Fibroblast of gingiva (primary cell): ENCODE measurements at regions not wholly inside any gene's neighbourhood (a gene's known extent, or its start where the extent isn't known, plus 50 kb on each side); places are given as distances from the start of the nearest gene placed in this dataset.

Source experiments
- DNase-seq: peaks from one replicate; pipeline ENCODE4 v3.0.0-alpha.2; 2011; ENCODE audit warnings: low read depth

DNA sequence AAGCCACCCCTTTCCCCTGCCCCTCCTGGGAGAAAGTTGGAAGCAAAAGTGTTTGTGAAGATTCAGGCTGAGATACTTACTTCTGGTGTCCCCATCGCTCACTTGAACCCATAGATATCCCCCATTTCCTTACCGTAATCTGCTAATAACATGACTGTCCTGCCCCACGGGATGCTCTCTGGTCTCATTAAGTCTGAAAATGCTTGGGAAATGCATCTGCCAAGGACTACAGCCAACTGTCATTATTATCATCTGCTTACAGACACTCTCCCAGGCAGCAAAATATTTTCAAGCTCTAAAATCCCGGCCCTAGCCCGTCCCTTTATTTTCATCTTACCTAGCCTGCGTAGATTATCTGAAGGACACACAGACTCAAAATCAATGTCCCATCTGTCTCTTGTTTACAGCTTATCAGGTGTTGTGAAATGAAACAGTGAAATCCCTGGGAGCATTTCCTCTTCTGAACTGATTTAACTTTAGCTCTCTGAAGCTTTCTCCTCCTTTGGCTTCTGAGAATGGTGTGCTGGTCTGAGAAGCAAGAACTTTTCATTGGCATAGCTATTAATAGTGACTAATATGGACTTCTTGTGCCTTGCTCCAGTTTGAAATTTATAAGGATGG is 126.9 kb upstream of the OSMR start:
- DNase-seq, result peak; percentile 40

DNA sequence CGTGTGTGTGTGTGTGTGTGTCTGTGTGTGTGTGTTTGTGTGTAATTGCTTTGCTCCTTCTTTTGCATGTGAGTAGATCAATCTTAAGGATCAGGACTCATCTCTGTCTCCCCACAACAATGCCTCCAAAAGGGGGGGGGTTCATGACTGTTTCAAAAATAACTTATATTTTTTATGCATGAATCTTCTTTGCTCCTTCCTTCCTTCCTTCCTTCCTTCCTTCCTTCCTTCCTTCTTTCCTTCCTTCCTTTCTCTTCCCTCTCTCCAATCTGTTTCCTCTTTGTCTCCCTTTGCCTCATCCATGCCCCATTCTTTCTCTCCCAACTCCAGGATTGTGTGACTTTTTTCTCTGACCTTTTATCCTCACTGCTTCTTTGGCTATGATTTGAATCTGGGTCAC is 126.4 kb upstream of the OSMR start:
- no peak for DNase-seq

DNA sequence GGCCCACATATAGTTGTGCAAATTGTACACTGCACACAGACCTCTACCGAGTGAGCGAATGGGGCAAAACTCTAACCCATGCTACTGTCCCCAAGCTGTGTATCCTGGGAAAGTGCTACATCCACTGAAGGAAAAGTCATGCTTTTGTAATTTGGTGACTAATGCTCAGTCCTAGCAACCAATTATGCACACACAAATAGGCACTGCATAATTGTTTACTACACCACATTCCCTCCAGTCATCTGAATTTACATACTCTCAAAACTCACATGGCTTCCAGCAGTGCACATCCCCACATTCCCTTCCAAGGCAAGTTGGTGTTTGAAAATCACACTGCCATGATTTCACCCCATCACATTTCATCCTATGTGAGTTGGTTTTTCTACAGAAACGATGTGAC is 125.9 kb upstream of the OSMR start:
- peak; percentile 85 for DNase-seq

DNA sequence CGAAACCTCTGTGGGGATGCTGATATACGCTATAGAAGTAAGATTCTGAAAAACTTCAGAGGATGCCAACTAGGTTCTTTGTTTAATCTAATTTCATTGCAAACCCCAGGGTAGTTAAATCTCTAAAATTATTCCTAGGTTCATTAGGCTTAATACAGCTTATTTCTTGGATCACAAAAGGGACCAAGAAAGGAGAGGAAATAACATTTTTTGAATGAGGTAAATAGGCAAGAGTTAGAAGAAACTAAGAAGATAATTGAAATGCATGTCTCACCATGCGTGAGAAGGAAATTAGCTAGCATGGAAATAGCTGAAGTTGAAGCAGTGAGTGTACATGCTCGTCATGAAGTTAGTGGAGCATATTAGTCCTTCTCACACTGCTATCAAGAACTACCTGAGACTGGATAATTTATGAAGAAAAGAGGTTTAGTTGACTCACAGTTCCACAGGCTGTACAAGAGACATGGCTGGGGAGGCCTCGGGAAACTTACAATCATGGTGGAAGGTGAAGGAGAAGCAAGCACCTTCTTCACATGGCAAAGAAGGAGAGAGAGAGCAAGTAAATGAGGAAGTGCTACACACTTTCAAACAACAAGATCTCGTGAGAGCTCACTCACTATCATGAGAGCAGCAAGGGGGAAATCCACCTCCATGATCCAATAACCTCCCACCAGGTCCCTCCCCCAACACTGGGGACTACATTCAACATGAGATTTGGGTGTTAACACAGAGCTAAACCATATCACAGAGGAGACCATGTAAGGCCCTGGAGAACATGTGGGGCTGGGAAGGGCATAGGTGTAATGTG is 125.1 kb upstream of the OSMR start:
- no peak for DNase-seq

DNA sequence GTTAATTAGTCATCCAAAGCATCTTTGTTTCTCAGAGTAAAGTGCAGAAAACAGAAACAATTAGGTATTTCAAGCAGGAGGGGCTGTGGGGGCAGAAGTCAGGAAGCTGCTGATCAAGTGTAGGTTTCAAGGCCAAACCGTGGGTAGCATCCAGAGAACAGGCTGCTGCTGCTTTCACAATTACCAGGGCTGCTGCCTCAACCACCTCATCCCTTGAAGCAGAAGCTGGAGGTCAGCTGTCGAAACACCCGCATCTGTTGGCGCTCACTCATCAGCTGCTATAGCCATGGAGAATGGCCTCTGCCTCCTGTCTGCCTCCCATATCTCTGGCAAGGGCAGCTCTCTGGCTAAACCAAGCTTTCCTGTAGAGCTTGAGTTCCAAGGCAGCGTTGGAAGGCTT is 122.9 kb upstream of the OSMR start:
- no peak for DNase-seq

DNA sequence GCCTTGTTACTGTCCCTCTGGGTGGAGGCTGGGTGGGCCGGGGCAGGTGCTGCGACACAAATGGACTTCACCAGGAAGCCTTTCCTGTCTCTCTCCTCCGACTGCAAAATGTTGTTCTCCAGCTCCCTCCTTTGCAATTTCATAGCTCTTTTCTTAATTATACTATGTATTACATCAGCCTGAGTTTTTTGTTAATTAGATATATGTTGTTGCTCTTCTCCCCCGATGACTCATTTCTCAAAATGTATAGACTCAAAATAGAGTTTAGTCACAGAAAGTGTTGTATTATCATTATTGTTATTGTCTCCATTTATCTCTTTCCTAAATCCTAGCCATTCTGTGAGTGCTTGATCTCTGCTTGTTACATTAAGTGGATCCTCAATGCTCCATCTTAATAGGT is 122.4 kb upstream of the OSMR start:
- no peak for DNase-seq

DNA sequence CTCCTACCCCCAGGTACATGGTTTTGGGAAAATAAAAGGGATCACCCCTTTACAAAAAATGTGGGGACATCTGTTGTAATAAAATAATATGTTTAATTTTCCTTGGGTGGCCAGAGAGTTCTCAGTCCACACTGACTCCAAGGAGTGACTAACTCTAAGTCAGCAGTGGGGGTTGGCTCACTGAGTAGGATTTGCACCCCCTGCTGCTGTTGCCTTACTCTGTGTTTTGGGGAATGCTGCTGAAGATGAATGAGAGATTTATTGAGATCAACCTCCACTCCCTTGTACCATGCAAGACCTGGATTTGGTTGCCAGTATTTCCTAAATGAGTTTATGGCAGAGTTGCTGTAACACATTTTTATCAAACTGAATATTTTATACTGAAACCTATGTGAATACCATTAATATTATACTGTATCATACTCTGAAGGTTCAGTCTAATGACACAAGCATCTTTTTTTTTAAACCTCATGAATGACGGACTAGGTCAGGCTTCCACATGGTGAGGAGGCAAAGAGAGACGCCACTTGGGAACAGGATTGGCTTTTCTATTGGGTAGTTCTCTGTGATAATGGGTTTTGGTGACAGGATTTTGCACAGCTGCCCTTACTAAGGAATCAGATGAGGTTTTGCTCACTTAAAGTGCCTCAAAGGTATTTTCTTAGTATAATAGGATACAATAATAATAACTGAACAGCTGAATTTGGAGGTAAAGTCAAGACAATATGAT is 121.3 kb upstream of the OSMR start:
- peak; percentile 4 for DNase-seq

DNA sequence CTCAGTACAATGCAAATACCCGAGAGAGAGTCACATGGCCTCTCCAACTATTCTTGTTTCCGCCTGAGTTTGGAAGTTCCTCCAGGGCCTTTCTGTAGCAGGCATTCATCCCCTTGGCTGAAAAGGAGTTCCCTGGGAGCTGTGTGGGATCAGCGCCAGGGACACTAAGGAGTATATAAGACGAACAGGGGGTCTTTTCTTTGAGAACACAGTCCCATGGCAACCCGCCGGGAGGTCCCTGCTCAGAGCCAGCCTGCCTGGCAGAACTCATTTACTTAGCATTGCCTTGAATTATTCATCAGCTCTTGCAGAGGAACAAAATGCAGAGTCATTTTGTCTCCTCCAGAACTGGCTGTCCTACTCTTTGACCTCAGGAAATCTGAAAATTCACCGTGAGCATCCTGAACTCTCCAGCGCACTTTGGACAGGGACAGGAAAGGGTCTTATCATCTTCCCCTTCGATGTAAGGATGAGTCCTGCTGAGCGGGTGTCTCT is 120.4 kb upstream of the OSMR start:
- DNase-seq, result no peak

DNA sequence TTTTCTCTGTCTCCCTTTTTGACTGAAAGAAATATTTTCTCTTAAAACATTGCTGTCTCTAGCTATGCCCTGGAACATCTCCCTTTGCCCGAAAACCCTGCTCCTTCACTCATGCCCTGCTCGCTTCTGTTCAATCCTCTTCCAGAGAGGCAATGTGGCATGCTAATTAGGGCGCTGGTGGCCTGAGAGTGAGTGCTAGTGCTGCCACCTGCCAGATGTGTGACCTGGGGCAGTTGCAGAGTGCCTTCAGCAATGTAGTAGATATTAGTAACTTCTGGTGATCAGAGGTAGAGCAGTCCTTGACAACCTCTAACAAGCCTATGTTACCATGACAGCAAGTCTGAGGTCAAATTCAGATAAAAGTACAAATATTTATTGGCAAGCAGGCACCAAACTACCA is 119.5 kb upstream of the OSMR start:
- no peak for DNase-seq

DNA sequence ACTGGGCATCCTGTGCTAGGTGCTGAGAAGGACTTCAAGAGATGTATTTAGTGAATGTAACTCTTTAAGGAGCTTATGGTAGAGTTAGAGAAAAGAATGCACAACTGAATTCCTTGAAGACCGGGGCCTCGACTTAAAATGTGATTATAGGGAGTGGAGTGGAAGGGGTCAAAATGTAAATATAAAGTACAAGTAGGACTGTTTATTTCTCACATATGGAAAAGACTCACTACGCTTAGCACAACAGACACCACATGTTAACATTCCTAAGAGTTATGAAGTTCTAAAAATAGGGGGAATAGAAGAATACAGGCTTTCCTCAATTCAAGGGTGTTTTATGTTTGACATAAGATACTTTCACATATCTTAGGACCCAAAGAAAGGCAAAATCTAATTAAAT is 117.8 kb upstream of the OSMR start:
- DNase-seq, result no peak

DNA sequence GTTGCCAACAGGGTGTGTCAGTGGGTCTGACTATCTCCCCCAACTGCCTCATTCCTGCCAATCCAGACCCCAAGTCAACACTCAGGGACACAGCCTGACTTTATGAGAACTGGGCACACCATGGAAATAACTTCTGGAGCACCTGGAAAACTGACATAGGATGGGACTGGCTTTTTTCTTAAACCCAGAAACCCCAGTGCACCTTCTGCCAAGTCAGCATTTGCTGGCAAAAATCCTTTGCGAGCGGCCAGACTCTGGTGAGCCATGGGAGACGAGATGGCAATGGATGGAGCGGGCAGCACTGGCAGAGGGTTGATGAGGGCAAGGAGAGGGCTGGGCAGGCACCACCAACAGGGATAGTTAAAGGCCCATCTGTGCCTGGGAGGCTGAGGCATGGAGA is 114.4 kb upstream of the OSMR start:
- no peak for DNase-seq

DNA sequence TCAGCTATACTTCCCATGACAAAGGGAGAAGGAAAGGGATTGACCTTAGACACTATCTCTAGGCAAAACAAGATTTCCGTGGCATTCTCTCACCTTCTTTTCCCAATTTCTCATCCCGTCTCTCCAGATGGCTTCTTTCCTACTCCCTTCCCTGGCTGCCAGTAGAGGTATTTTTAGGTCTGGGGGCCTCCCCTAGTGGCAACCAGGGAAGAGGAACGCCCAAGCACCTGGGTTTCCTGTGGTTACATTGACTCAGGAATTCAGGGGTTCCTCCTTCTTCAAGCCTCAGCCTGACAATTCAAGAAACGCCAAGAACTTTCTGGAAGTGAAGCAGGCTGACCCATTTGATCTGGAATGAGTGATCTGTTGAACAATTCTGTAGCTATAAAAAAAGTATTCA is 111.5 kb upstream of the OSMR start:
- DNase-seq, result no peak

DNA sequence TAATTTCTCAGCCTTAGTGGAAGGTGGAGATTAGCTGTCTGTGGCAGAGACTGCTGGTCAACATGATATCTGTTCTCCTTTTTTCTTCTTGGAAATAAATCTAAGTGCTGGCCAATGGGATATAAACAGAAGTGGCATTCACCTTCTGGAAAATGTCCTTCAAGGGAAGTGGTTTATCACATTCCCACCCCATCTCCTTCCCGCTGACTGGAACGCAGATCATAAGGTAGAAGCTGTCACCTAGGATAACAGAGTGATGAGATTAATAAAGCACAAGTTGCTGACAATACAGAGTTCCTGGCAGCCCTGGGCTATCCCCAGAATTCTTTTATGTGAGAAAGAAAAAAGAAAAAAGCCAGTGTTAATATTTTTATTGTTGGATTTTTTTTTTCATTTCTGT is 109.7 kb upstream of the OSMR start:
- no peak for DNase-seq

DNA sequence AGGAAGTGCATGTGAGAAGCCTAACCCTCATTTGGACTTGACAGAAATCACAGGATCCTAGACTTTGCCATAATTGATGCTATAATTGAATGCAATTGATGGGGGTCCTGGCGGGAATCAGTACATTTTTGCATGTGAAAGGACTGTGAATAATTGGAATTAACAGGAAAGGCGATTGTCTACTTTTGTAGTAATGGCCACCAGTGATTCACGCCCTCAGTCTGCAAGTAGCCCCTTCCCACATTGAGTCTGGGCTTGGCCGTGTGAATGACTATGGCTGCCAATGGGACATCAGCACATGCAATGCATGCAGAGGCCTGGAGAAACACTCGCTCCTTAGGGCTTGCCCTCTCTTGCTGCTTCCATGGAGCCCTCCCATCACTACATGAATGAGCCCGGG is 107.8 kb upstream of the OSMR start:
- no peak for DNase-seq

DNA sequence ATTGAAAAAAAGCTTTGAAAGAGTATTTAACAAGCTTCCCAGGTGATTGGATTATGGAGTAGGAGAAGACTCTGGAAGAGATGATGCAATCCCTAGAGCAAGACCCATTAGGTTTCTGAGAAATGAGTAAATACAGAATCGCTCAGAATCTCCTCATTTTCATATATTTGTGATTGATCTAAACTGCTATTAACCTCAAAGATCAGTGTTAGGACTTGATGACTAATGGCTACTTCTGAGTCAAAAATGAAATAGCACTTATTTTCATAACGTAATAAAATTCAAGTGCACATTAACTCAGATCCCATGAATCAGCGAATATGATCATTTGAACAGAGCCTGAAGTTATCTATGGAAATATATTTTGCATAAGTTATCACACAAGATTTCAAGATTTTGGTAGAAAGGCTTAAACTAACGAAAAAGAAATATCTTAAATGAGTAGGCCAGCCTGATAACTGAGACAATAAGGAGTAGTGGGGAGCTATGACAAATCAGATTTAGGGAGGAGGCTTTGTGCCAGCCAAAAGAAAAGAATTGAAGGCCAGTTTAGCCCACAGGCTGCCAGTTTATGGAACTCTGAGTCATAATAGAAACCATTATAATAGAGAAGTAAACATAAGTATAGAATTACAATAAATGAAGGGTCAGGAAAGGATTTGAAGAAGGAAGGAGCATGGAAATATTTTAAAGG is 106.7 kb upstream of the OSMR start:
- peak; percentile 70 for DNase-seq

DNA sequence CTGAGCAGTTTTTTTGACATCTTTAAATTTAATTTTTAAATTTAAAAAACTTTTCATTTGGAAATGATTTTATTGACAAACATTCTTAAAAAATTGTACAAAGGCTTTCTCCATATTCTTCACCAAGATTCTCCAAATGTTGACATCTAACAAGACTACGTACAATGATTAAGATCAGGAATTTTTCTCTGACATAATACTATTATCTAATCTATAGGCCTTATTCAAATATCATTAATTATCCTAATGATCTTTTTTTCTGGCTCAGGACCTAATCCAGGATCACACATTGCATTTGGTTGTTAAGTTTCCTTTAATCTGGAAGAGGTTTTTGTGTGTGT is 106.1 kb upstream of the OSMR start:
- no peak for DNase-seq

DNA sequence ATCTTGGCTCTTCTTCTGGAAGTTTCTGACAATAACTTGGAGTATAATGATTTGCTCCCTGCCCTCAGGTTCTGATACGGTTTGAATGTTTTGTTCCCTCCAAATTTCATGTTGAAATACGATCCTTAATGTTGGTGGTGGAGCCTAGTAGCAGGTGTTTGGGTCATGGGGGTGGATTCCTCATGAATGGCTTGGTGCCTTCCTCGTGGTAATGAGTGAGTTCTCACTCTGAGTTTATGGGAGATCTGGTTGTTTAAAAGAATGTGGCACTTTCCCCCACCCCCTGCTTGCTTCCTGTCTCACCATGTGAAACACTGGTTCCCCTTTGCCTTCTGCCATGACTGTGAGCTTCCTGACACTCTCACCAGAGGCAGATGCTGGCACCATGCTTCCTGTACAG is 103.0 kb upstream of the OSMR start:
- no peak for DNase-seq

DNA sequence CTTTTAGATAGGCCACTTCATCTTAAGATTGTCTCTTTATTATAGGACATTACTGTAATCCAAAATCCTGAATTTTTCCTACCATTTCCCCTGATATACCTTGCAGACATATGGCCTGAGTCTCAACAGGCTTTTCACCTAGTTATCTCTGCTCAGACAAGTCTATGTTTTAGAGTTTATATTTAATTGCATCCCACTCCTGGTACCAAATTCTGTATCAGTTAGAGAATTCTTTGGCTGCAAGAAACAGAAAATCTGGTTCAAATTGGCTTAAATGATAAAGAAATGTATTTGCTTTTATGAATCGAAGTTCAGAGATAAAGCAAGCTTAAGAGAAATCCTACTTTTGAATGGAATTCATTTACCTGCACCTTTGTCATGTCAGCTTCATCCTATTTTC is 102.2 kb upstream of the OSMR start:
- DNase-seq, result no peak

DNA sequence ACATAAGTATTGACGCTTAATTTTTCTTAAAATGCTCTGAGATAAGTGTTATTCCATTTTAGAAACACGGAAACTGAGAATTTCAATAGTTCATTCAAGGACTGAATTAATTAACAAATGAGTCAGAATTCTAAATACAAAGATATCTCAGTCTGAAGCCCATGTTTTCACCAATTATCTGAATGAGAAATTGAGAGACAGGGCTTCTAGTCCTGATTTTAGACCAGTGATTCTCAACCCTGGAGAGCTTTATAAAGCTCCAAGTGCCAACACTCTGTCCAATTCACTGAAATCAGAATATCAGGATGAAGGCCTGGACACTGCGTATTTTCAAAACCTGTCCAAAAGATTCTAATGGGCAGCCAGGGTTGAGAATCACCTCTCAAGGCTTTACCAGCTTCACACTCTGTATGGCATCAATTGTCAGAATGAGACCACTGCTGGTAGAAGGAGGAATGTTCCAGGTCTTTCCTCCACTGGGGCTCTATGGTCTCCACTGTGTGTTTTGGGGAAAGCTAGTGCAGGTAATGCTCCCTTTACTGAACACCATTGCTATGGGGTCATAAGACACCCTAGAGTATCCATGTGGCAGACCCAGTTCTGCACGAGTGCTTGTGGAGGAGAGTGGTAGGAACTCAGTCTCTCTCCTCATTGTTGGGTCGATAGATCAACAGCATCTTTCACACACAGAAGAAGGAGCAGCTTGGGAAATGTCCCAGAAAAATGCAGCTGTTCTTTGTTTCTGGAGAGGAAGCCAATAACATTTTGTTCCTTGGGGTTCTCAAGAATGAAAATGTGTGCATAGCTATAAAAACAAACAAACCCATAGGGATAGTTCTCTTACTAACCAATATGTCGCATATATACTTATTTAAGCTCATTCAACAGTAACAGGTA is 99.7 kb upstream of the OSMR start:
- DNase-seq, result peak; percentile 55

DNA sequence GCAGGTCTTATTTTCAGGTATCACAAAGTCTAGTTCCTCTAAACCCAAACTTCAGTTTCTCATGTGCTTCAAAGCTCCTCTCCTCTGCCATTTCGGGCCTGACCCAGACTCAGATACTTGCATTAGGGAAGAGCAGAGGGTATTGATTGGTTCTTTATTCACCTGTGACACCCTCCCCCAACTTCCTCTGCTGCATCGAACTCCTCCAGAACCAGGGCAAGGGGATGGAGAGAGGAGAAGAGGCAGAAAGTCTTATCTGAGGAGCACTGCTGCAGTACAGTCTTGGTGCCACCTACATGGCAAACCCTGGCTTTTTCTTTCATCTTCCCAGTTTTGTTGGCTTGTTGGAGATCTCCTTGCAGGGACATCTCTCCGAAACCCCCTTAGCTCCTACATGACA is 96.0 kb upstream of the OSMR start:
- no peak for DNase-seq

DNA sequence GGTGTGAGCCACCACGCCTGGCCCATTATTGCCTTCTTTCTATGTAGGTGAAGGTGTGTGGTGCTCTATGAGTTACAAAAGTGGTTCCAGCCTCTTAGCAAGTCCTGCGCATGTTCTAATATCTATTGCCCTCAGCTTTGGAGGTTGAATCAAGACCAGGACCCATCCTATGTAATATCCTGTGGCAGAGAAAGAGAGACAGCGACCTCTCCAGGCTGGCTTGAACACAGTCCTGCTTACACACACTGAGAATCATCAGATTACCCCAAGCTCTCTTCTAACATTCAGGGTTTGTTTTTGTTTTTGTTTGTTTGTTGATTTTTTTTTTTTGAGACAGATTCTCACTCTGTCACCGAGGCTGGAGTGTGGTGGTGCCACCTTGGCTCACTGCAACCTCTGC is 94.7 kb upstream of the OSMR start:
- DNase-seq, result no peak
